GM12864 (cell line): ENCODE measurements at regions not wholly inside any gene's neighbourhood (a gene's known extent, or its start where the extent isn't known, plus 50 kb on each side); places are given as distances from the start of the nearest gene placed in this dataset.

ENCODE experiments used
- DNase-seq: peaks from one replicate; pipeline ENCODE4 v3.0.0-alpha.2; 2011; ENCODE audit warnings: low read depth
- H3K4me3 ChIP-seq: 2 replicates; pipeline ENCODE4 v1.5.1; 2011; ENCODE audit warnings: mild to moderate bottlenecking, low read depth, low read length, control low read depth
- TF ChIP-seq, protein P1 (sequence below): IDR thresholded peaks from 2 replicates; pipeline ENCODE4 v1.5.1; 2011; ENCODE audit warnings: low read depth, mild to moderate bottlenecking, moderate library complexity, low read length, control low read depth, inconsistent platforms; ENCODE audit errors: missing control alignments

DNA sequence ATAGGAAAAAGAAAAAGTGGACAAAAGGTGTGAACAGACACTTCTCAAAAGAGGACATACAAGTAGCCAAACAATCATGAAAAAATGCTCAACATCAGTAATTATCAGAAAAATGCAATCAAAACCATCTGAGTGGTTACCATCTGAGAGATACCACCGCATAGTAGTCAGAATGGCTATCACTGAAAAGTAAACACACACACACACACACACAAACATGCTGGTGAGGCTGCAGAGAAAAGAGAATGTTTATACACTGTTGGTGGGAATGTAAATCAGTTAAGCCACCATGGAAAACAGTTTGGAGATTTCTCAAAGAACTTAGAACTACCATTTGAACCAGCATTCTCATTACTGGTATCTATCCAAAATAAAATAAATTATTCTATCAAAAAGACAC is 145.7 kb downstream of the CYP26A1 start:
- TF ChIP-seq, protein P1, sequence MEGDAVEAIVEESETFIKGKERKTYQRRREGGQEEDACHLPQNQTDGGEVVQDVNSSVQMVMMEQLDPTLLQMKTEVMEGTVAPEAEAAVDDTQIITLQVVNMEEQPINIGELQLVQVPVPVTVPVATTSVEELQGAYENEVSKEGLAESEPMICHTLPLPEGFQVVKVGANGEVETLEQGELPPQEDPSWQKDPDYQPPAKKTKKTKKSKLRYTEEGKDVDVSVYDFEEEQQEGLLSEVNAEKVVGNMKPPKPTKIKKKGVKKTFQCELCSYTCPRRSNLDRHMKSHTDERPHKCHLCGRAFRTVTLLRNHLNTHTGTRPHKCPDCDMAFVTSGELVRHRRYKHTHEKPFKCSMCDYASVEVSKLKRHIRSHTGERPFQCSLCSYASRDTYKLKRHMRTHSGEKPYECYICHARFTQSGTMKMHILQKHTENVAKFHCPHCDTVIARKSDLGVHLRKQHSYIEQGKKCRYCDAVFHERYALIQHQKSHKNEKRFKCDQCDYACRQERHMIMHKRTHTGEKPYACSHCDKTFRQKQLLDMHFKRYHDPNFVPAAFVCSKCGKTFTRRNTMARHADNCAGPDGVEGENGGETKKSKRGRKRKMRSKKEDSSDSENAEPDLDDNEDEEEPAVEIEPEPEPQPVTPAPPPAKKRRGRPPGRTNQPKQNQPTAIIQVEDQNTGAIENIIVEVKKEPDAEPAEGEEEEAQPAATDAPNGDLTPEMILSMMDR: no peak
- DNase-seq: no peak
- H3K4me3 ChIP-seq: no peak overlapping the region

DNA sequence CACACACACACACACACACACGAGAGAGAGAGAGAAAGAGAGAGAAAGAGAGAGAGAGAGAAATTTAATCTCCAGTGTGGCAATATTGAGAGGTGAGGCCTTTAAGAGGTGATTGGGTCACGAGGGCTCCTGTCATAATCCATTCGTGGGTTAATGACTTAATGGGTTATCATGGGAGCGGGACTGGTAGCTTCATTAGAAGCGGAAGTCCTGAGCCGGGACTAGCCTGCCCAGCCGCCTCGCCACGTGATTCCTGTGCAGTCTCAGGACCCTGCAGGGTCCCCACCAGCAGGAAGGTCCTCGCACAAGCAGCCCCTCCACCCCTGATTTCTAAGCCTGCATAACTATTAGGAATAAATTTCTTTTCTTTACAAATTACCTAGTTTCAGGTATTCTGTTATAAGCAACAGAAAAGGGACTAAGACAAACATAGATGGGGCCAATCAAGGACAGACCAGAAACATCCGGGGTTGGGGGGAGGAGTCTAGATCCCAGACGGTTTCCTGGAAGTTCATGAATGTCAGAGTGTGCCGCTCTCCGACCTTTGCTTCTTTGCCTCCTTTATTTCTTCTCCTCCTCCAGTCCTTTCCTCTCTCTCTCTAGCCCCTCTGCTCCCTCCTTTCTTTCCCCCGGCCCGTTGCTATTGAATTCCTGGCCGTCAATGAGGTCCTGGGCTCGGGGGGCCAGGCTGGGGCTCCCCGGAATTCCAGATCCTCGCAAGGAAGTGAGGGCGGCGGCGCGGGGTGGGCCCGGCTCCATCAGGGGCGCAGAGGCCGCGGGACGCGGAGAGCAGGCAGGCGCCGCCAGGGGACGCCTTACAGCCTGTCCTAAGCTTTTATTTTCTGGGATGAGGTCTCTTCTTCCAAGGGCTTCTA is 146.8 kb downstream of the CYP26A1 start:
- no peak overlapping the region for H3K4me3 ChIP-seq
- TF ChIP-seq, protein P1: no peak
- no peak for DNase-seq

DNA sequence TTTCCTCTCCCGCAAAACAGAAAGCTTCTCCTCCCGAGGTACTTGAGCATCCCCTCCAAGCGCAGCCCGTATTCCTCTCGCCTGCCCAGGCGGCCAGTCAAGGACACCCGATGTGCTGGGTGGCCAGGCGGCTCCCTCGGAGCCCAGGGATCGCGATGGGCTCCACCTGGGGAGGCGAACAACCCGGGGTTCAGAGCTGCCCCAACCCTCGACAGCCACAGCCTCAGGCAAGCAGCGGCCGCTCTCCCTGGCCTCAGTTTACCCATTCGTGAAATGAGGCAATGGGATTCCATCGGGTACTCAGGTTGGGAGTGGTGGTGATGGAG is 147.4 kb downstream of the CYP26A1 start:
- no peak for DNase-seq
- TF ChIP-seq, protein P1: no peak
- no peak overlapping the region for H3K4me3 ChIP-seq

DNA sequence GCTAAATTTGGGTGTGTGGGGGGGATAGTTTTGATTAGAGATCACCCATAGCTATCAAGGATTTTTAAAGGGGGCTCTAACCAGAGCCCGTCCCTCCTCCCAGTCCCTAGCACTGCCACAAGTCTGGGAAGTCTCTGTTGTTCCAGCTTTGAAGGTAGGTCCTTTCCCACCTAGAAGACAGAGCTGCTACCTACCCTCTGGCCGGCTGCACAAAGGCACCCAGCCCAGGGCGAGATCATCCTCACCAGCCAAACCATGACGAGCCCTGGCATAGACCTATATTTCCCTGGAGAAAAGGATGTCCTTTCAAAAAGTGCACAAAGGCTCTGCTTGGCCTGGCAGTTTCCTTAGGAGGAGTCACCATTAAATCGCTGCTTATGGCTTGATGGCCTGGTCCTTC is 147.8 kb downstream of the CYP26A1 start:
- DNase-seq: no peak
- no peak overlapping the region for H3K4me3 ChIP-seq
- TF ChIP-seq, protein P1: no peak

DNA sequence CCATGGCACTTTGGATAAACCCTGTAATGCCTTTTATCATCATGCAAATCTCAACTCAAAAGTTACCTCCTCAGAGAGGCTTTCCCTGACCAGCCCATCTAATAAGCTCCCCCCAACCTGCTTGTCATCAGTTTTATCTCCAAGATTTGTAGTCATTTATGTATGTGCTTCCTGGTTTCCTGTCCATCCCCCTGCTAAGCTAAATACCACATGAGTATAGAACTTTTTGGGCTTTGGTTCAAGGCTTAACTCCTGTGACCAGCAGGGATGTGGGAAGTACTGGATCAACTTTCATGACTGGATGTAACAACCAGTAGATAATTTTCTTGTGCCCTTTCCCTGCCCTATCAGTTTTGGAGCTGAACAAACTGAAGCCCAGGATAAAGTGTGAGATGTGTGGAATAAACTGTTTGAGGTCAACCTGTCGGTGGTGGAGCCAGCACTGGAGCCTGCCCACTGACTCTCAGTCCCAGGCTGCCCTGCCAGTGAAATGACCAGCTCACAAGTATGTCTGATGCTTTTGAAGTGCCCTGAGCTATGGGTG is 148.6 kb downstream of the CYP26A1 start:
- DNase-seq: no peak
- TF ChIP-seq, protein P1: no peak
- no peak overlapping the region for H3K4me3 ChIP-seq

DNA sequence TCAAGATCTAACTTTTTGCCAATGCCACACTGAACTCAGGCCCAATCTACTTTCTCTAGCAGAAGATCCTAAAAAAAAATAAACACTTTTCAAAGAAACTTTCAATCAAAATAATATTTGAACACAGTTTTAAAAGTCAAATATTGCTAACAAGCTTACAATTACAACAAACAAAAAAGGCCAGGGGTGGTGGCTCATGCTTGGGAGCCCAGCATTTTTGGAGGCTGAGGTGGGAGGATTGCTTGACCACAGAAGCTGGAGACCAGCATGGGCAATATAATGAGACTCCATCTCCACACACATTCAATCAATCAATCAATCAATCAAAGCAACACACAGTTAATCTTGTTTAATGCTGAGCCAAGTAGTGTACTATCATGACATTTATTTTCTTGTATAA is 149.2 kb downstream of the CYP26A1 start:
- no peak overlapping the region for H3K4me3 ChIP-seq
- TF ChIP-seq, protein P1: no peak
- no peak for DNase-seq

DNA sequence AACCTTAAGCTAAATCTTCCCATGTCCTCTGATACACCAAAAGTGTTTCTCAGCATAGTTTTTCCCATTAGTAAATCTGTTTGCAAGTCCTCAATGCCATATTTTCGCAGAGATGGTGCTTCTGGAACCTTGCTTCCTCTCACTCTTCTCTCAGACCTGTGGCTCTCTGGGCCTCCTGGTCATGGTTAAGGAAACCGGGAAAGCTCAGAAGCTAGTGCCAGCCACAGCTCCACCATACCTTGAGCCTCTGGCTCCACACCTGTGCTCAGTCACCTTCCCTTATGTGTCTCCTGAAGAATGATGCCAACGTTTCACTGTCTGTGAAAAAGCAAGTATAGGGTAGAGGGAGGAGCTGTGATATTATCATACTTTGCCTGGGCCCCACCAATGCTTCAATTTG is 149.6 kb downstream of the CYP26A1 start:
- no peak overlapping the region for H3K4me3 ChIP-seq
- TF ChIP-seq, protein P1: no peak
- DNase-seq: no peak
